GM21619 (cell line): ENCODE measurements at regions not wholly inside any gene's neighbourhood (a gene's known extent, or its start where the extent isn't known, plus 50 kb on each side); places are given as distances from the start of the nearest gene placed in this dataset.

ENCODE experiments used
- ATAC-seq: cut with Tn5 transposase; IDR thresholded peaks from one replicate; pipeline ENCODE4 v1.9.1; 2021; ENCODE audit not compliant: unreplicated experiment

DNA sequence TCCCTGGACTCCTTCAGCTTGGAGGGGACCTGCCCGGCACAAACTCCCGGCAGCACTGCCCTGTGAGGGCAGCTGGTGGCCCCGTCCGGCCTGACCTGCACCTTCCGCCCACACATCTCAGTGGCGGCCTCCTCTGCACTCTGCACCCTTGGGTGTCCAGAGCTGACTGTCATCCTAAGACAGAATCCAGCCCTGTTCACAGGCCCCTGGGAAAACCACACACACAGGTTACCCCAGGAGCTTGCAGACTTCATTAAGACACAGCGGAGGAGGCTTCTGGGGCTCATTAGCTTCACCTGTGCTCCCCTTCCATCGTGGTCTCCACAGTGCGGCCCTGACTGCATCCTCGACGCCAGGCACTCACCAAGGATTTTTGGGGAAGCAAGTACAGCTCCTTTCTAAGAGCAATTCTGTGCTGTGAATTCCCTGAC lies 51.5 kb upstream of the SHH start:
- ATAC-seq = no peak

DNA sequence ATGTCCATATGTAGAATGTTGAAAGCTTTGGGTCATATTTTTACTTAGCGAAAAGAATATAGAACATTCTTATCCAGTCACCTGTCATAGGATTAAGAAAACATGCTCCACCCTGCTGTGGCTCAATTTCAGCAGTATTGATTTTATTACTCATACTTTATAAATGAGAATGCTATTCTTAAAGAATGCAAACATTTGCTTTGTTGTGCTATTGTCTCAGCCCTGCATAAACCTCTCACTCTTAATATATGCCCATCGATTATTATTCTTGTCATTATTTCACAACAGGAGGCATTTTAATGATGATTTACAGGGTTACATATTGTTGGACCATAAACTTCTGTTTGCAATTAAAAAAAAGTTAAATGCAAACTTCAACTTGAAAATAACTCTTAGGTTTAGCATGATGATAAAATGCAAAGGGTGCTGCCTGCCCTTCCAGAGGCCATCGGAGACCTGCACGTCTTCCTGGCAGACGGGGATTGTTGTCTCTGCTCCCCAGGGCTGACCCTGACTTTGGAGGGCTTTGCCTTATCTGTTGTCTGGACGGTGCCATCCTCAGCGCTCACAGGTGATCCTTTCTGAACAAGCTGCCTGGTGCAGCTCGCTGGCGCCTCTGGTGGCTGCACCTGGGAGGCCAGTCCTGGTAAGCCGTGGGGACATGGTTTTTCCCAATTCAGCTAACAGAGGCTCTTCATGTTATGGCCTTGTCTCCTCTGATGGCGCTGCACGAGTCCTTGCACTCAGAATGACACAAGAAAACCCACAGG lies 50.0 kb upstream of the SHH start:
- no peak for ATAC-seq
